ENCODE measurements at regions not wholly inside any gene's neighbourhood (a gene's known extent, or its start where the extent isn't known, plus 50 kb on each side); places are given as distances from the start of the nearest gene placed in this dataset.
"Not testable (repeated sequence)": the region's sequence is repeated elsewhere in the genome, so short reads cannot be mapped to it uniquely, and the experiment has no call there.

GRCh38 chr4:1547131-1547855 is 136.8 kb downstream of the FAM53A start:
- no peak overlapping the region for H3K4me3 ChIP-seq
- no peak for TF ChIP-seq CTCF (IDR thresholded peaks at IDR 0.05)
- peaks cover 0 to 31% of the 10 kb centered on the region in 2 donors for H3K27me3 ChIP-seq
- peaks cover 0 to 20% (median 15%) of the 10 kb centered on the region in 4 donors for H3K4me1 ChIP-seq
- no peaks in the 10 kb centered on the region for H3K36me3 ChIP-seq
- no peak overlapping the region for H3K27ac ChIP-seq
- DNase-seq = no peak
- H3K9me3 ChIP-seq = no peaks in the 10 kb centered on the region
- intact Hi-C loops (cut with DNase I; ENCODE audit: low total_unique reads) = no loop called here

GRCh38 chr4:1544861-1545281 is 138.6 kb upstream of the NKX1-1 start:
- no peaks in the 10 kb centered on the region for H3K9me3 ChIP-seq
- H3K27ac ChIP-seq = no peak overlapping the region
- no peak overlapping the region for H3K4me3 ChIP-seq
- no peak for DNase-seq
- H3K4me1 ChIP-seq = peaks cover 0 to 25% (median 15%) of the 10 kb centered on the region in 4 donors
- H3K36me3 ChIP-seq = no peaks in the 10 kb centered on the region
- intact Hi-C loops (cut with DNase I; ENCODE audit: low total_unique reads) = no loop called here
- TF ChIP-seq CTCF (IDR thresholded peaks at IDR 0.05) = no peak
- peaks cover 0 to 45% of the 10 kb centered on the region in 2 donors for H3K27me3 ChIP-seq

GRCh38 chr4:1544435-1544834 is 138.2 kb upstream of the NKX1-1 start:
- Histone ChIP-seq H3K4me1 (peaks cover 0 to 24% (median 14%) of the 10 kb centered on the region in 4 donors), H3K27me3 (peaks cover 0 to 49% of the 10 kb centered on the region in 2 donors)
- intact Hi-C loops (cut with DNase I; ENCODE audit: low total_unique reads); H3K36me3 ChIP-seq; H3K9me3 ChIP-seq; H3K4me3 ChIP-seq; H3K27ac ChIP-seq; DNase-seq: not testable (repeated sequence)

- Histone ChIP-seq H3K9me3 (no peaks in the 10 kb centered on the region), H3K36me3 (no peaks in the 10 kb centered on the region), H3K27ac (no peak overlapping the region), H3K4me3 (no peak overlapping the region), H3K27me3 (peaks cover 0 to 54% of the 10 kb centered on the region in 2 donors), H3K4me1 (peaks cover 0 to 19% (median 9%) of the 10 kb centered on the region in 4 donors)
- DNase-seq = no peak
- no peak for TF ChIP-seq CTCF (IDR thresholded peaks at IDR 0.05)
- intact Hi-C loops (cut with DNase I; ENCODE audit: low total_unique reads) = no loop called here
These were observed 137.7 kb upstream of the NKX1-1 start for GRCh38 chr4:1543976-1544375.

- peaks cover 0 to 58% of the 10 kb centered on the region in 2 donors for H3K27me3 ChIP-seq
These were observed 137.3 kb upstream of the NKX1-1 start for GRCh38 chr4:1543561-1543960.

More at GRCh38 chr4:1543561-1543960, 137.3 kb upstream of the NKX1-1 start:
- H3K4me3 ChIP-seq = no peak overlapping the region
- H3K36me3 ChIP-seq = no peaks in the 10 kb centered on the region
- H3K4me1 ChIP-seq = peaks cover 0 to 15% (median 7%) of the 10 kb centered on the region in 4 donors
- no peaks in the 10 kb centered on the region for H3K9me3 ChIP-seq
- TF ChIP-seq CTCF (IDR thresholded peaks at IDR 0.05) = no peak
- intact Hi-C loops (cut with DNase I; ENCODE audit: low total_unique reads) = no loop called here
- H3K27ac ChIP-seq = no peak overlapping the region
- DNase-seq = no peak
